ENCODE measurements at regions not wholly inside any gene's neighbourhood (a gene's known extent, or its start where the extent isn't known, plus 50 kb on each side); places are given as distances from the start of the nearest gene placed in this dataset.

GRCh38 chr5:109997161-109997560 lies 307.4 kb downstream of the MAN2A1 start:
- no peak overlapping the region for H4K8ac ChIP-seq (ENCODE audit: extremely low read depth, insufficient read depth, low read length)
- H2BK5ac ChIP-seq (ENCODE audit: low read depth, low read length), result no peak overlapping the region
- H3K27me3 ChIP-seq (replicated peaks in 1 of 4; ENCODE audit: control insufficient read depth in 3 of 4, extremely low read depth in 1 of 4, insufficient read depth in 3 of 4, low read length in 3 of 4), result no peaks in the 10 kb centered on the region
- no peaks in the 10 kb centered on the region; the same call in 1 of the 2 replicates for H3K23me2 ChIP-seq (ENCODE audit: low read depth, low read length)
- H3K9ac ChIP-seq (replicated peaks in 1 of 4; ENCODE audit: extremely low read depth in 1 of 4, low read depth in 3 of 4, low read length in 3 of 4), result no peak overlapping the region
- no peak overlapping the region for H2AK5ac ChIP-seq (ENCODE audit: low read depth, low read length)
- POLR2A ChIA-PET (ENCODE audit: partially characterized antibody), result no interaction called here
- no peaks in the 10 kb centered on the region for H3K79me1 ChIP-seq (ENCODE audit: low read depth, low read length)
- H3K18ac ChIP-seq (ENCODE audit: extremely low read depth, low read length), result no peak overlapping the region
- no peak overlapping the region for H3K56ac ChIP-seq (replicated peaks; ENCODE audit: insufficient read length, low read depth, low read length)
- no peaks in the 10 kb centered on the region for H3K36me3 ChIP-seq (ENCODE audit: control insufficient read depth in 2 of 4, insufficient read depth in 4 of 4, low read length in 3 of 4)
- H3K23ac ChIP-seq (ENCODE audit: insufficient read length), result no peak overlapping the region
- no peak overlapping the region for H3K14ac ChIP-seq (ENCODE audit: insufficient read length)
- H2BK20ac ChIP-seq (ENCODE audit: low read length), result no peak overlapping the region
- no peak overlapping the region for H2BK12ac ChIP-seq (ENCODE audit: low read depth, low read length)
- H3K27ac ChIP-seq (ENCODE audit: low read depth, low read length), result no peak overlapping the region
- H3K4ac ChIP-seq (replicated peaks; ENCODE audit: insufficient read length, low read depth, low read length), result no peak overlapping the region
- no peak overlapping the region for H3K4me3 ChIP-seq (ENCODE audit: extremely low read depth in 1 of 4, insufficient read depth in 2 of 4, low read depth in 3 of 4, low read length in 4 of 4)
- no peak for DNase-seq (ENCODE audit: low read depth in 1 of 2, low spot score in 2 of 2)
- WGBS, 2 experiments (ENCODE audit: extremely low coverage in 1 of 2, insufficient coverage in 1 of 2, insufficient read length in 1 of 2, insufficient replicate concordance in 2 of 2, low coverage in 1 of 2, low lambda C conversion rate in 2 of 2, missing lambda C conversion rate in 1 of 2), result 71% methylated on average over 3 of the region's 3 CpGs; no CpG with 5 or more reads in 1 of the 2 experiments
- no peak overlapping the region for H4K5ac ChIP-seq (ENCODE audit: insufficient read length, low read depth, low read length)
- no peaks in the 10 kb centered on the region for H3K9me3 ChIP-seq (ENCODE audit: insufficient read depth in 2 of 2, low read depth in 1 of 2, low read length in 1 of 2)
- no peak overlapping the region for H2AFZ ChIP-seq (ENCODE audit: low read length)
- no peak overlapping the region for H2BK120ac ChIP-seq (replicated peaks; ENCODE audit: low read depth, low read length)
- H4K91ac ChIP-seq (replicated peaks; ENCODE audit: insufficient read length, low read length), result no peak overlapping the region
- H3K4me1 ChIP-seq (replicated peaks in 1 of 4; ENCODE audit: control insufficient read depth in 3 of 4, insufficient read depth in 4 of 4, low read length in 3 of 4), result peaks cover 0 to 11% (median 3%) of the 10 kb centered on the region in 4 experiments; a peak in 4 of 7 replicates
- H3K79me2 ChIP-seq (ENCODE audit: control insufficient read depth in 1 of 2, insufficient read depth in 2 of 2, low read length in 2 of 2), result no peaks in the 10 kb centered on the region
- CTCF ChIA-PET (ENCODE audit: partially characterized antibody), result interaction anchor here (0.6 to 1.3 kb wide), 2 partner anchors 36 to 1313 kb away, joined by 3 to 4 read pairs; no protein-coding TSS in a partner anchor
- H2BK15ac ChIP-seq (ENCODE audit: low read length), result no peak overlapping the region
- no peak overlapping the region; a peak in 1 of 4 replicates for H3K4me2 ChIP-seq (ENCODE audit: insufficient read depth in 1 of 2, low read depth in 2 of 2, low read length in 2 of 2)
- H4K20me1 ChIP-seq (replicated peaks in 1 of 2; ENCODE audit: control insufficient read depth in 1 of 2, insufficient read depth in 2 of 2, low read length in 2 of 2), result no peaks in the 10 kb centered on the region
- no peak for FAIRE-seq
- TF ChIP-seq CBX8 (IDR thresholded peaks at IDR 0.05; ENCODE audit: borderline replicate concordance, low read depth, low read length) (no peak), BCL11A (IDR thresholded peaks at IDR 0.05; ENCODE audit: low read depth in 2 of 2, low read length in 2 of 2) (no peak), E2F6 (IDR thresholded peaks at IDR 0.05) (no peak), NANOG (IDR thresholded peaks at IDR 0.05; ENCODE audit: insufficient read depth, low read depth, low read length, poor library complexity, severe bottlenecking) (no peak), SUZ12 (IDR thresholded peaks at IDR 0.05; ENCODE audit: low read length) (no peak), CTCF (IDR thresholded peaks at IDR 0.05; ENCODE audit: control extremely low read depth in 1 of 3, insufficient read depth in 1 of 3, low read depth in 1 of 3, low read length in 3 of 3) (no peak), SRF (IDR thresholded peaks at IDR 0.05; ENCODE audit: low read depth, low read length) (no peak), KDM4A (IDR thresholded peaks at IDR 0.05; ENCODE audit: low read depth, low read length, severe bottlenecking) (no peak), ATF2 (IDR thresholded peaks at IDR 0.05; ENCODE audit: low read length) (no peak)
